ENCODE measurements at regions not wholly inside any gene's neighbourhood (a gene's known extent, or its start where the extent isn't known, plus 50 kb on each side); places are given as distances from the start of the nearest gene placed in this dataset.
"Not testable (repeated sequence)": the region's sequence is repeated elsewhere in the genome, so short reads cannot be mapped to it uniquely, and the experiment has no call there.

DNA sequence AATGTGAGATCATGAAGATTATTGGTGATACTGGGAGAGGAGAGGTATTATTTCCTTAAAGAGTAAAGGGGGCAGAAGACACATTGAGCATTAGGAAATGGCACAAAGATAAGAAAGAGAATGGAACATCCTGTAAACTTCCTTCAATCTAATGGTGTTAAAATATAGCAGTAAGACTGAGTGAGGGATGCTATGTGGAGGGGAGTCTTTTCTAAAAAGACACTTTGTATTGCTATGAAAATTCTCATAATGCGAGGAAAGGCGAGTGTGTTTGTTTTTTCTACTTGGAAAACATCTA lies 405.2 kb downstream of the ARL4A start:
- DNase-seq (ENCODE audit: low read depth): no peak

DNA sequence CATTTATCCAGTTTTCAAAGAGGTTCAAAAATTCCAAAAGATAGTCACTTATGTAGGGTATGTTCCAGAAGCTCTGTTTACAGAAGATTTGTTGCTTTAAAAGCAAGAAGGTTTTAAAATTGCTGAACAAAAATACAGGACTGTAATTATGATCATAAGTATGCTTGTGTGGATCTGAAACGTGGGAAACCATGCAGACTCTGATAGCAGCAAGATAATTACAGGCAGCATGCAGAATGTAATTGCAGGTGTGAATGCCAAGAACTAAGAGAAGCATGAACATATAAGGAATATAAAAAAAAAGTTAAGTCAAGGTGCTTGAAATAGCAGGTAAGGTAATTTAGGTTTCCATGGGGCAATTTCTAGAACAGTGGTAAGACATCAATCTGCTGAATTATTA lies 405.7 kb downstream of the ARL4A start:
- DNase-seq (ENCODE audit: low read depth): no peak

DNA sequence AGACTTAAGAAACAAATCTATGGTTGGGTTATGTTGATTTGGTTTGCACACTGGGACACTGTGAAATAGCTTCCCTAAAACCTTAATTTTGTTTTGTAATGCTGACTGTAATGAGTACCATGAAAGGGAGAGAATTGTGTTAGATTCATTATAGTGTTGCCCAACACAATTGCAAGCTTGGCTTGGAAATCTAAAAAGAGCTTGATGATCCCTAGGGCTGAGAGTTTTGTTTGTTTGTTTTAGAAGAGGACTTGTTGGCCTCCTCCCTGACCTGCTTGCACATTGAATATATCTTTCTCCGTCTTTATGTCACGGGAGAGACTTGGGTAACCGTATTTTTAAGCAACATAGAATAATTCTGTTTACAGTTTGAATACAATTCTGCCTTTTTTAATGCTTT lies 410.1 kb downstream of the ARL4A start:
- no peak for DNase-seq (ENCODE audit: low read depth)

DNA sequence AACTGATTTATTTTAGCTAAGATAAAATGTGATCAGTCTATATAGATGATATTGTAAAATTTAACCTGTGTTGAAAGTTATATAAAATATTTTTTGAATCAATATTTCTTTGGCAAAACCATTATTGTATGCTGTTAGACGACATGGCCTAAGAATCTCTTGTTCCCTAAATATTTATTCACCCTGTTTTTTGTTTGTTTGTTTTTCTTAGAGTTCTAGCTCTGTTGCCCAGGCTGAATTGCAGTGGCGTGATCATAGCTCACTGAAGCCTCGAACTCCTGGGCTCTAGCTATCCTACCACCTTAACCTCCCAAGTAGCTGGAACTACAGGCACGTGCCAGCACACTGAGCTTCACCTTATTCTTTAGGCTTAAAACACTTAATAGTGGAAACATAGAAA lies 410.7 kb downstream of the ARL4A start:
- no peak for DNase-seq (ENCODE audit: low read depth)

DNA sequence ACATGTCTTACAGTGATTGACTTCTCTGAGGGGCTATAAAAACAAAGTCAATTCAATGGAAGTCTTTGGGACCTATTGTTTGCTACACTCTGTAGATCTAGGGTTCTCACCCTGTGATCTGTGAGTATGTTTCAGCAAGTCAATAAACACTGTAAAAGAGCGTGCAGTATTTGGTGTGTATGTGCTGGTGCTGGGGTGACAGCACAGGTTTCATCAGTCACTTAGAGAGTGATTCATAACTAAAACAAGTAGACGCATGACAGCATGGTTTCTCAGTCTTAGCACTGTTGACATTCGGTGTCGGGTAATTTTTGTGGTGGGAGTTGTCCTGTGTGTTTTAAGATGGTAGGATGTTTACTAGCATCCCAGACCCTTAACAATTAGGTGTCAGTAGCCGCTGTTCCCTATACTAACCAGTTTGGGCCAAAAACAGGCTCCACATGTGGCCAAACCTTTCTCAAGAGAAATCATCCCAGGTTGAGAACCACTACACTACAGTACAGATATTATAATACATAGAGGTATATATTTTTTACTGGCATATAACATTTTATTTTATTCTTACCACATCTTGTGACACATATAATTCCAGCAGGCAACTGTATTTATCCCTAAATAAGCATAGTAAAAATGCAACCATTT lies 411.8 kb downstream of the ARL4A start:
- DNase-seq (ENCODE audit: low read depth): no peak

DNA sequence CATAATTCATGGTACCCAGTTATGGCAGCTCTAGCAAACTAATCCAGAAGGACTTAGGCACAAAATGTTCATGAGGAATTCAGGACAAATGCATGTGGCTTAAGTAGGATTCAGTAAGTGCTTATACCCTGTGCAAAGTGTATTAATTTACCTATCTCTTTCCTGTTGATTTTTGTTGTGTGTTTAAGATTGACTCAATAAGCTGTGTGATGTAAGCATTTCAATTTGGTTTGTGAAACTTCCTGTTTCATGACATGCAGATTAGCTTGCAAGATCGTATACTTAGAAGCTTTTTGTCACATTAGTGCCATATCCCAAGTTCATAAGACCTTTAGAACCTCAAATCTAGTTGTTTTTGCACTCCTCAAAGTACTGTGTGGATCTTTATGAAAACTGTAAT lies 416.7 kb downstream of the ARL4A start:
- DNase-seq (ENCODE audit: low read depth): no peak

DNA sequence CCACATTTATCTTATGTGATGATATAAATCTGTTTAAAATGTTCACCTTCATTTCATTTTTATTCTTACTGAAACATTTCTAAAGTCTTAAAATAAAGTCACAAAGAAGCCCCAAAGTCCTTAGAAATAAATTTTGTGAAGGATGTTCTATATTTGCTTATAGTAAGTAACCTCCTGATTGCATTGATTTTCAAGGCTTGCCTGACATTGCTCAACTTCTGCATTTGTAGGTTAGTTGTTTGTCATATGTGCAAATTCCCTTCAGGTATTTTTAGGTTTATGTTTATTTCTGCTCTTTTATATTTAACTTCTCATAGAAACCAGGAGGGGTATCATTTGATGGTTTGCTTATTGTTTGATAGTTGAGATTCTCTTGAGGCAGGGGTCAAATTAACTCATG lies 417.8 kb downstream of the ARL4A start:
- DNase-seq (ENCODE audit: low read depth): no peak

DNA sequence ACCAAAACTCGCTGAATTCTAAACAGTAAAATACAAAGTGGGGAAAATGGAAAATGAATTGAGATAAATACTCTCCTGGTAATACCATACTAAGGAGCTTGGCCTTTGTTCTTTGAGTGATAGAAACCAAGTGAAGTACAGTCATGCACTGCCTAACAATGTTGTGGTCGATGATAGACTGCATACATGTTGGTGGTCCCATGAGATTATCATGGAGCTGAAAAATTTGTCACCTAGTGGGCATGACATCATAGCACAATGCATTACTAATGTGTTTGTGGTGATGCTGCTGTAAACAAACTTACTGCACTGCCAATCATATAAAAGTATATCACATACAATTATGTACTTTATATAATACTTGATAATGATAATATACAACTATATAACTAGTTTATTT lies 419.1 kb downstream of the ARL4A start:
- no peak for DNase-seq (ENCODE audit: low read depth)

DNA sequence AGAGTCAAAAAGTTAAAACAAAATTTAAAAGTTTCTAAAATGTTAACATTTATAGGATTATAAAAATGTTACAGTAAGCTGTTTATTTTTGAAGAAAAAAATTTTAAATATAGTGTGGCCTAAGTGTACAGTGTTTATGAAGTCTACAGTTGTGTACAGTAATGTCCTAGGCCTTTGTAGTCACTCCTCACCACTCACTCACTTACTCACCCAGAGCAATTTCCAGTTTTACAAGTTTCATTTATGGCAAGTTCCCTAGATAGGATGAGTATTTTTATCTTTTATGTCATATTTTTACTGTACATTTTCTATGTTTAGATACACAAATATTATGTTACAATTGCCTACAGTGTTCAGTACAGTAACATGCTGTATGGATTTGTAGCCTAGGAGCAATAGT lies 419.9 kb downstream of the ARL4A start:
- DNase-seq (ENCODE audit: low read depth): no peak

DNA sequence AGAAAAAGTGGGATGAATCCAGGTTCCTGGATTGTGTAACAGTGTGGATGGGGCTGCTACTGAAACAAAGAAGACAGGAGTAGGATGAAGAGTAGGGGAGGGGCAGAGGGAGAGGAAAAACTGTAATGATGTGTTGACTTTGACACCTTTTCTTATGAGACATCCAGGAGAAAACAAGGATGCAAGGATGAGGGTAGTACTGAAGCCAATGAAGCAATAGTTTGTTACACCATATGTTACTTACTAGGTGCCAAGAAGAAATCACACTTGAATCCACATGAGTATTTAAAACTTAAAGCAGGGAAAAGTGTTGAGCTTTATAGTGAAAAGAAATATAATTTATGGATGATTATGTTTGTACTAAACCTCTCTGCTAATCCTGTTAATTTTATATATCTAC lies 420.6 kb downstream of the ARL4A start:
- DNase-seq (ENCODE audit: low read depth): no peak

DNA sequence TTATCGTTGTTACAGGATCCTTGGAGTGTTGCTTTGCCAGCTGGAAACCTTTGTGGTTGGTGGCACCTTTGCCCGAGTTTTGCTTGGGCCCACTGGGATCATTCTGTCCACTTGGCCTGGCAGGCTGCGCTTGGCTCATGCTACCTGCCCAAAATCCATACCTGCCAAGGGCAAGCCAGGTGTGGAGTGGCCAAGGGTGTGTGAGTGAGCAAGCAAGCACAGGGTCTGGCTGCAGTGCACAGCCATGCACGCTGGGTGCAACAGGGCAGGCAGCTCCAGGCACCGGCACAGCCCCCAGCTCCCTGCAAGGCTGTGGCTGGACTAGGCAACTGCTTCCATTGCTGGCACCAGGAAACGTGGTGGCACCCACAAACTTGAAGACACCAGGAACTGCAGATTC lies 421.8 kb downstream of the ARL4A start:
- DNase-seq (ENCODE audit: low read depth): no peak

DNA sequence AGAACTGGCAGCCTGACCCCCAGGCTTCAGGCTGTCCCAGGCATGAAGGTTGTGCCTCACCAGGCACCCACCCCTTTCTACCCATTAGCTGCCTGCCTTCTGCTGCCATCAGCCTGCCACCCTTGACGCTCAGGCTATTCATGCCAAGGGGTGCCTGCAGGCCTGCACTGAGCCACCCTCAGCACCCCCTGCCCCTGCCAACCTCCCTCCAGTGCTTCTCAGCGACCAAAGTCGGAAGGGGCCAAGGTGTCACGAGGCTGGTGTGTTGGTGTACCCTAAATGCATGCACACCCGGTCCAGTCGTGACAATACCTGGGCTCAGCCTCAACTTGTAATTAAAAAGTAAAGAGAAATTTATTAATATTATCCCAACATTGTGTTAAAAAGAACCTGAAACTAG lies 422.7 kb downstream of the ARL4A start:
- no peak for DNase-seq (ENCODE audit: low read depth)

DNA sequence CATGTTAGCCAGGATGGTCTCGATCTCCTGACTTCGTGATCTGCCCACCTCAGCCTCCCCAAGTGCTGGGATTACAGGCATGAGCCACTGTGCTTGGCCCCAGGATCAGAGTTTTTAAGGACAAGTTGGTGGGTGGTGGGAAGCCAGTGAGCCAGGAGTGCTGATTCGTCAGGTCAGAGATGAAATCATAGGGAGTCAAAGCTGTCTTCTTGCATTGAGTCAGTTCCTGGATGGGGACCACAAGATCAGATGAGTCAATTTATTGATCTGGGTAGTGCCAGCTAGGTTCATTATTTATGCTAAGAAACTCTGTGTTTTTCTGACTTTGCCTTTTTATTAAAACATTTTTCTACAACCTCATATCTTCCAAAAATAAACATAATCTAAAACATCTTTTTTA lies 423.8 kb downstream of the ARL4A start:
- peak; percentile 4 for DNase-seq (ENCODE audit: low read depth)

DNA sequence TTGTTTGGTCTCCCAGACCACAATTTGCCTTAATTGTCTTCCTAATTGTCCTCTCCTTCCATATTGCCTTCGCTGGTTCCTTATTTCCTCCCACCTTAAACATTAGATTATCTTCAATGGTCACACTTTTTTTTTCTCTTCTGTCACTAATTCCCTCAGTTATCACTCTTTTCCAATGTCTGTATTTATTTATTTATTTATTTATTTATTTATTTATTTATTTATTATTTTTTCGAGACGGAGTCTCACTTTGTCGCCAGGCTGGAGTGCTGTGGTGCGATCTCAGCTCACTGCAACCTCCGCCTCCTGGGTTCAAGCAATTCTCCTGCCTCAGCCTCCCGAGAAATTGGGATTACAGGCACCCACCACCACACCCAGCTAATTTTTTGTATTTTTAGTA lies 426.8 kb downstream of the ARL4A start:
- DNase-seq (ENCODE audit: low read depth): not testable (repeated sequence)

DNA sequence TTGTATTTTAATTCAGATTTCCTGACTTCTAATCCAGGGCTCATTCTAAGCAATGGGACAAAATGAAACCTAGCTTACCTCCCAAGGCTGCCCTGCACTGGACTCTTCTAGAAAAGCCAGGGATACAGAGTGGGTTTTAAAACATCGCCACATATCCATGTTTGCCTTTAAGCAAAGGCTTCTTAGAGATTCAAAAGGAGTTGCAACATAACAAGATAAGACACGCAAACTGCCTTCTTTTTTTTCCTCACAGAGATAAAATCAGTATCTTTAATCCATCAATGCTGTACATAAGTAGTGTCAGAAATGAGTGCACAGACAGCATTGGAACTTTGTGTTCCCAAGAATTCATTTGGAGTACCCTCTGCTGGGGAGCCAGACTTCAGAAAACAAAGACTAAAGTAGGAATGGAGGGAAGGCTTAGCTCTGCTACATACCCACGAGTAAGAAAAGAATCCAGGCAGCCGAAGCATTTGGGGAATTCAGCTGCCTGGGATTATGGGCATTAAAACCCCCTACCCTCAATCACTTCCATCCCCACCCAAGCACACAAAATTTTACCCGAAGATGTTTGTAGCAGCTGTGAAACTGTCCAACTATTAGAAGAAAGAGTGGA lies 427.8 kb downstream of the ARL4A start:
- DNase-seq (ENCODE audit: low read depth): no peak

DNA sequence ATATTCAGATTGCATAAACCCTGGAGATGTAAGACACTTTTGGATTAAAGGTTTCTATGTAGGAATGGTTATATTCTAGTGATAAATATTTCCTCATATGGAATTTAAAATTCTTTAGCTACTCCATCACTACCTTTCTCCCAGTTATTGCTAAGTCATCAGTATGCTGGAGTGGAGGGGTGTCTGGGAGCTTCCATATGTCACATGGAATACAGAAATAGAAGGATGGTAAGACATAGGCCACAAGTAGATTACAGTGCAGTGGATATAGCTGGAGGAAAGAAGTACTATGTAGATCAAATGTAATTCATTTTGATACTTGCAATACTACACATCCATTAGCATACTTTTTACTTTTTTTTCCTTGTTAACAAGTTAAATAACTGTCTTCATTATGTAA lies 428.4 kb downstream of the ARL4A start:
- no peak for DNase-seq (ENCODE audit: low read depth)

DNA sequence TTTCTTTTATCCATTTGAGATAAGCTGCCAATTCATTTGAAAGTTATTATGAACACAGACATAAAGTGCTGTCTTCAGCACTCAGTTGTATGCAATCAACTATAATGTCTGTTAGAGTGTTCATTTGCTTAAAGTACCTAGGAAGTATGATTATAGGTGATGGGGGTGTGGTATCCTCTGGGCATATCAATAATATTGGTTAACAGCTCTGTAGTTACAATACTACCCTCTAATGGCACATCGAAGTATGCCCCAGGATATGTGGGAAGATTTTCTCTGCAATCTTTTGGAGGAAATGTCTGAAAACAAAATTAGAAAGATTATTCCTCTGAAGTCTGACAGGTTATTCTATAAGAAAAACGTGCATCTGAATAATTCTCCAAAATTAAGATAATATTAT lies 429.7 kb downstream of the ARL4A start:
- peak; percentile 4 for DNase-seq (ENCODE audit: low read depth)

DNA sequence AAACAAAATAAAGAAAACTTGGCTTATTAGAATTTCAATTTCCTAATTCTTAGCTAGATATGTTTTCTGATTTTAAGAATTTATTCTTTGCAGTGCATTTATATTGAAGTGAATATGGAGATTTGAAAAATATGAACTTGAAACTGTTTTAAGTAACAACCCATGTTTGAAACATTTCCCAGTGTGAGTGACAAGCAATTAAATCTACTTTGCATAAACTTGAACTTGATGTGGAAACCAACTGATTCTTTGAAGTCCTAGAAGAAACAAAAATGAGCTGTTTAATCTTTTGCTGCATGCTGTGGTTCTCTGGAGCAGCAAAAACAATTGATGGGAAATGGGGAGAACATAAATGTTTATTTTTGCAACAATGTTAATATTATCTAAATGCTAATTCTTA lies 430.2 kb downstream of the ARL4A start:
- DNase-seq (ENCODE audit: low read depth): no peak

DNA sequence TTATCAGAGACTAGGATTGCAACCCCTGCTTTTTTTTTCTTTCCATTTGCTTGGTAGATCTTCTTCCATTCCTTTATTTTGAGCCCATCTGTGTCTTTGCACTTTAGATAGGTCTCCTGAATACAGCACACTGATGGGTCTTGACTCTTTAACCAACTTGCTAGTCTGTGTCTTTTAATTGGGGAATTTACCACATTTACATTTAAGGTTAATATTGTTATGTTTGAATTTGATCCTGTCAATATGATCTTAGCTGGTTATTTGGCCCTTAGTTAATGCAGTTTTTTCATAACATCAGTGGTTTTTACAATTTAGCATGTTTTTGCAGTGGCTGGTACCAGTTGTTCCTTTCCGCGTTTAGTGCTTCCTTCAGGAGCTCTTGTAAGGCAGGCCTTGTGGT lies 437.2 kb downstream of the ARL4A start:
- not testable (repeated sequence) for DNase-seq (ENCODE audit: low read depth)

DNA sequence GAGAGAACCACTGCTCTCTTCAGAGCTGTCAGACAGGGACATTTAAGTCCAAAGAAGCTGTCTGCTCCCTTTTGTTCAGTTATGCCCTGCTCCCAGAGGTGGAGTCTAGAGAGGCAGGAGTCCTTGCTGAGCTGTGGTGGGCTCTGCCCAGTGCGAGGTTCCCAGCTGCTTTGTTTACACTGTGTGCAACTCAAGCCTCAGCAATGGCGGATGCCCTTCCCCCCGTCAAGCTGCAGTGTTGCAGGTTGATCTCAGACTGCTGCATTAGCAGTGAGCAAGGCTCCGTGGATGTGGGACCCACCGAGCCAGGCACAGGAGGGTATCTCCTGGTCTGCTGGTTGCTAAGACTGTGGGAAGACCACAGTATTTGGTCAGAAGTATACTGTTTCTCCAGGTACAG lies 438.9 kb downstream of the ARL4A start:
- DNase-seq (ENCODE audit: low read depth): no peak

DNA sequence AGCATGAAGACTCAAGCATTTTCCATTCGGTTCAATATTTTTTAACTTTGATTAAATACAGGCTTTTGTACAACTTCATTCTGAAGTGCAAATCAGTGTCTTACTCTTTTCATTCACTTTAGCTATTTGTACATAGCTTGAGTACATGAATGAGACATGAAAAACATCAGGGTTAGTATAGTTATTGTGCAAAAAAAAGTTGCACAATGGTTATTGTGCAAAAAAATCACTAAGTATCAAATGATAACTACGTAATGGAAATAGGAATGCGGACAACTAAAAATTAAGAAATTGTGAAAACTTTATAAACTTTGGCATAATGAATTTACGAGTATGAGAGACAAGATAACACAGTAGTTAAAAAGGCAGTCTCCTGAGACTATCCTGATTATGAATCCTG lies 442.9 kb downstream of the ARL4A start:
- no peak for DNase-seq (ENCODE audit: low read depth)

DNA sequence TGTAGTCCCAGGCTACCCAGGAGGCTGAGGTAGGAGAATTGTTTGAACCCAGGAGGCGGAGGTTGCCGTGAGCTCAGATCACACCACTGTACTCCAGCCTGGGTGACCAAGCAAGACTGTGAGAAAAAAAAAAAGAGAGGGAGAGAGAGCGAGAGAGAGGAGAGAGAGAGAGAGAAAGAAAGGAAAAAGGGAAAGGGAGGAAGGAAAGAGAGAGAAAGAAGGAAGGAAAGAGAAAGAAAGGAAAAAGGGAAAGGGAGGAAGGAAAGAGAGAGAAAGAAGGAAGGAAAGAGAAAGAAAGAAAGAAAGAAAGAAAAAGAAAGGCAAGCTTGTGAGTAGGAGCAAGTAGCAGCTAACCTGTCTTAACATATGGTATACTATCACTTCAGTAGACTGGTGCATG lies 443.5 kb downstream of the ARL4A start:
- not testable (repeated sequence) for DNase-seq (ENCODE audit: low read depth)

DNA sequence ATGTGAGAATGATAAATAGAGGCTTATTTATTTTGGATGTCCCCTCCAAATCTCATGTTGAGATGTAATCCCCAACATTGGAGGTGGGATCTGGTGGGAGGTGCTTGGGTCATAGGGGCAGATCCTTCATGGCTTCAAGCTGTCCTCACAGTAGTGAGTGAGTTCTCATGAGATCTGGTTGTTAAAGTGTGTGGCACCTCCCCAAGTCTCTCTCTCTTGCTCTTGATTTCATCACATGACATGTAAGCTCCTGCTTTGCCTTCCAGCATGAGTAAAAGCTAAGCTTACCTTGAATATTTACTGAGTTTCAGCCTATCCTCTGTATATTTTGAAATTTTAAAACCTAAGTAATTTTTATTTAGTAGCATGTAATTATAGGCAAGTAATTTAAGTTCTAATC lies 444.9 kb downstream of the ARL4A start:
- no peak for DNase-seq (ENCODE audit: low read depth)

DNA sequence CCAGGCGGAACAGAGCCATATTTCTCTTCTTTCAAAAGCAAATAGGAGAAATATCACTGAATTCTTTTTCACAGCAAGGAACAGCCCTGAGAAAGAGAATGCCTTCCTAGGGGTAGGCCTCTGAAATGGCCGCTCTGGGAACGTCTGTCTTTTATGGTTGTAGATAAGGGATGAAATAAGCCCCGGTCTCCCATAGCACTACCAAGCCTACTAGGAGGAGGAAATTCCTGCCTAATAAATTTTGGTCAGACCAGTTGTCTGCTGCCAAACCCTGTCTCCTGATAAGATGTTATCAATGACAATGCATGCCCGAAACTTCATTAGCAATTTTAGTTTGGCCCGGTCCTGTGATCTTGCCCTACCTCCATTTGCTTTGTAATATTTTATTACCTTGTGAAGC lies 448.9 kb downstream of the ARL4A start:
- not testable (repeated sequence) for DNase-seq (ENCODE audit: low read depth)

DNA sequence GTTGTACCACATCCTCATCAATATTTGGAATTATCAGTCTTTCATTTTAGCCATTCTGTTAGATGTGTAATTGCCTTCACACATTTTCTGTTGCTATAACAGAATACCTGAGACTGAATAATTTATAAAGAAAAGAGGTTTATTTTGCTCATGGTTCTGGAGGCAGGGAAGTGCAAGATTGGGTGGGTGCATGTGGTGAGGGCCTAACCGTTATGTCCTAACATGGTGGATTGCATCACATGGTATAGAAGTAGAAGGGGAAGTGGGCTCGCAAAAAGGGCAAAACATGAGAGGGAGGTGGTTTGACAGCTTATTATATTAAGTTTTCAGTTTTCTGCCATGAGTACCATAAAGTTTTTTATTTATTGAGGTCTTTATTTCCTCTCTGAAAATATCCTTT lies 452.0 kb downstream of the ARL4A start:
- no peak for DNase-seq (ENCODE audit: low read depth)

Measured in non-pigmented ciliary epithelial cell (primary cell).